GM23248 (cell line): ENCODE measurements at regions not wholly inside any gene's neighbourhood (a gene's known extent, or its start where the extent isn't known, plus 50 kb on each side); places are given as distances from the start of the nearest gene placed in this dataset.

Experiments
- EZH2 ChIP-seq: fragments of 200-600 bp; sonication (generic); IDR thresholded peaks from 2 replicates; pipeline ENCODE4 v1.6.1; 2018; ENCODE audit warnings: antibody characterized with exemption, mild to moderate bottlenecking; ENCODE audit not compliant: insufficient read depth, poor library complexity, severe bottlenecking
- EZH2phosphoT487 ChIP-seq: fragments of 200-600 bp; sonication (generic); IDR thresholded peaks from 2 replicates; pipeline ENCODE4 v1.6.1; 2018; ENCODE audit warnings: antibody characterized with exemption, moderate library complexity, mild to moderate bottlenecking, low read depth; ENCODE audit not compliant: insufficient read depth

DNA sequence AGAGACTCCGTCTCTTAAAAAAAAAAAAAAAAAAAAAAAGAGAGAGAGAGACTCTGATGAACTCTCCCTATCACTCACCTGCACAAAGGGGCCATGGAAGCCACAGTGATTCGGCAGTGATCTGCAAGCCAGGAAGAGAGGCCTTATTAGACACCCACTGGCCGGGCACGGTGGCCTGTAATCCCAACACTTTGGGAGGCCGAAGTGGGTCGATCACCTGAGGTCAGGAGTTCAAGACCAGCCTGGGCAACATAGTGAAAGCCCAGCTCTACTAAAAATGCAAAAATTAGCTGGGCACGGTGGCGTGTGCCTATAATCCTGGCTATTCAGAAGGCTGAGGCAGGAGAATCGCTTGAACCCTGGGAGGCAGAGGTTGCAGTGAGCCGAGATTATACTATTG lies 198.5 kb upstream of the WSCD1 start:
- no peak for TF ChIP-seq EZH2
- TF ChIP-seq EZH2phosphoT487 = no peak
